ENCODE measurements at regions not wholly inside any gene's neighbourhood (a gene's known extent, or its start where the extent isn't known, plus 50 kb on each side); places are given as distances from the start of the nearest gene placed in this dataset.
A peak's percentile ranks its signal among the peaks of the same experiment; 100 is the strongest.

GRCh38 chr2:47265158-47265557, 88.8 kb upstream of the CALM2 start:
- DNase-seq: no peak

GRCh38 chr2:47264686-47265085, 88.4 kb upstream of the CALM2 start:
- no peak for DNase-seq

- no peak for DNase-seq
Measured at GRCh38 chr2:47264143-47264542, 87.8 kb upstream of the CALM2 start.

GRCh38 chr2:47262657-47263056, 86.3 kb upstream of the CALM2 start:
- DNase-seq: no peak

- no peak for DNase-seq
Measured at GRCh38 chr2:47260971-47261370, 84.7 kb upstream of the CALM2 start.

- DNase-seq: no peak
Measured at GRCh38 chr2:47259829-47260228, 83.5 kb upstream of the CALM2 start.

- DNase-seq: no peak
Measured at GRCh38 chr2:47257946-47258348, 81.6 kb upstream of the CALM2 start.

GRCh38 chr2:47256416-47257087, 80.2 kb upstream of the CALM2 start:
- no peak for DNase-seq

GRCh38 chr2:47255794-47256193, 79.5 kb upstream of the CALM2 start:
- no peak for DNase-seq

- DNase-seq: no peak
Measured at GRCh38 chr2:47254464-47254863, 78.2 kb upstream of the CALM2 start.

GRCh38 chr2:47253447-47253846, 77.1 kb upstream of the CALM2 start:
- DNase-seq: no peak

GRCh38 chr2:47251404-47251675, 75.0 kb upstream of the CALM2 start:
- no peak for DNase-seq

GRCh38 chr2:47250586-47251403, 74.5 kb upstream of the CALM2 start:
- DNase-seq: no peak

GRCh38 chr2:47249931-47250330, 73.6 kb upstream of the CALM2 start:
- DNase-seq: no peak

- DNase-seq: peak; percentile 51
Measured at GRCh38 chr2:47249157-47249900, 73.0 kb upstream of the CALM2 start.

- DNase-seq: peak; percentile 60
Measured at GRCh38 chr2:47243596-47244323, 67.4 kb upstream of the CALM2 start.

- no peak for DNase-seq
Measured at GRCh38 chr2:47241715-47242114, 65.4 kb upstream of the CALM2 start.

- DNase-seq: no peak
Measured at GRCh38 chr2:47239119-47239969, 63.0 kb upstream of the CALM2 start.

- DNase-seq: no peak
Measured at GRCh38 chr2:47238638-47239037, 62.3 kb upstream of the CALM2 start.

- DNase-seq: peak; percentile 71
Measured at GRCh38 chr2:47237375-47238334, 61.3 kb upstream of the CALM2 start.
